ENCODE measurements at regions not wholly inside any gene's neighbourhood (a gene's known extent, or its start where the extent isn't known, plus 50 kb on each side); places are given as distances from the start of the nearest gene placed in this dataset.
"Not testable (repeated sequence)": the region's sequence is repeated elsewhere in the genome, so short reads cannot be mapped to it uniquely, and the experiment has no call there.

GRCh38 chr2:89764571-89765360, 1073.3 kb downstream of the RPIA start:
- not testable (repeated sequence) for DNase-seq, FAIRE-seq

GRCh38 chr2:89765361-89765718, 1073.9 kb downstream of the RPIA start:
- H3K36me3 ChIP-seq (ENCODE audit: control insufficient read depth in 3 of 3, insufficient read depth in 2 of 3, low read depth in 1 of 3, low read length in 3 of 3); H3K27ac ChIP-seq (ENCODE audit: low read depth in 1 of 3, low read length in 2 of 3); H3K4me3 ChIP-seq (ENCODE audit: low read depth in 1 of 3, low read length in 3 of 3); H3K4me1 ChIP-seq (ENCODE audit: control insufficient read depth in 3 of 3, insufficient read depth in 2 of 3, low read depth in 1 of 3, low read length in 2 of 3); FAIRE-seq; DNase-seq: not testable (repeated sequence)
- Histone ChIP-seq H3K27me3 (ENCODE audit: control insufficient read depth in 3 of 3, insufficient read depth in 3 of 3, low read length in 3 of 3) (peaks cover 0 to 17% (median 9%) of the 10 kb centered on the region in 3 donors), H3K9me3 (ENCODE audit: control insufficient read depth in 2 of 2, insufficient read depth in 1 of 2, low read depth in 1 of 2, low read length in 1 of 2) (peaks cover 0 to 56% of the 10 kb centered on the region in 2 donors)
- 91 to 98% (median 91%) methylated on average over 5 of the region's 5 CpGs for WGBS, 3 donors

More at GRCh38 chr2:89764571-89765360, 1073.3 kb downstream of the RPIA start:
- WGBS, 3 donors = 91 to 95% (median 92%) methylated on average over 20 of the region's 20 CpGs
- peaks cover 0 to 17% (median 9%) of the 10 kb centered on the region in 3 donors for H3K27me3 ChIP-seq (ENCODE audit: control insufficient read depth in 3 of 3, insufficient read depth in 3 of 3, low read length in 3 of 3)
- H3K4me1 ChIP-seq (ENCODE audit: control insufficient read depth in 3 of 3, insufficient read depth in 2 of 3, low read depth in 1 of 3, low read length in 2 of 3); H3K36me3 ChIP-seq (ENCODE audit: control insufficient read depth in 3 of 3, insufficient read depth in 2 of 3, low read depth in 1 of 3, low read length in 3 of 3); H3K4me3 ChIP-seq (ENCODE audit: low read depth in 1 of 3, low read length in 3 of 3); H3K27ac ChIP-seq (ENCODE audit: low read depth in 1 of 3, low read length in 2 of 3): not testable (repeated sequence)
- peaks cover 0 to 60% of the 10 kb centered on the region in 2 donors for H3K9me3 ChIP-seq (ENCODE audit: control insufficient read depth in 2 of 2, insufficient read depth in 1 of 2, low read depth in 1 of 2, low read length in 1 of 2)

GRCh38 chr2:89766141-89766990, 1074.9 kb downstream of the RPIA start:
- H3K4me1 ChIP-seq (ENCODE audit: control insufficient read depth in 3 of 3, insufficient read depth in 2 of 3, low read depth in 1 of 3, low read length in 2 of 3); H3K4me3 ChIP-seq (ENCODE audit: low read depth in 1 of 3, low read length in 3 of 3); H3K27ac ChIP-seq (ENCODE audit: low read depth in 1 of 3, low read length in 2 of 3); H3K36me3 ChIP-seq (ENCODE audit: control insufficient read depth in 3 of 3, insufficient read depth in 2 of 3, low read depth in 1 of 3, low read length in 3 of 3); FAIRE-seq; DNase-seq: not testable (repeated sequence)
- Histone ChIP-seq H3K9me3 (ENCODE audit: control insufficient read depth in 2 of 2, insufficient read depth in 1 of 2, low read depth in 1 of 2, low read length in 1 of 2) (peaks cover 0 to 50% of the 10 kb centered on the region in 2 donors), H3K27me3 (ENCODE audit: control insufficient read depth in 3 of 3, insufficient read depth in 3 of 3, low read length in 3 of 3) (peaks cover 0 to 17% (median 9%) of the 10 kb centered on the region in 3 donors)
- WGBS, 3 donors = 78 to 86% (median 79%) methylated on average over 19 of the region's 19 CpGs

GRCh38 chr2:89767058-89767457, 1075.6 kb downstream of the RPIA start:
- H3K9me3 ChIP-seq (ENCODE audit: control insufficient read depth in 2 of 2, insufficient read depth in 1 of 2, low read depth in 1 of 2, low read length in 1 of 2) = peaks cover 0 to 50% of the 10 kb centered on the region in 2 donors
- not testable (repeated sequence) for H3K4me1 ChIP-seq (ENCODE audit: control insufficient read depth in 3 of 3, insufficient read depth in 2 of 3, low read depth in 1 of 3, low read length in 2 of 3); H3K27ac ChIP-seq (ENCODE audit: low read depth in 1 of 3, low read length in 2 of 3); FAIRE-seq; H3K36me3 ChIP-seq (ENCODE audit: control insufficient read depth in 3 of 3, insufficient read depth in 2 of 3, low read depth in 1 of 3, low read length in 3 of 3)
- H3K4me3 ChIP-seq (ENCODE audit: low read depth in 1 of 3, low read length in 3 of 3) = peak overlapping the region in 1 of 3 donors; percentile 37
- DNase-seq = peak in 1 of 2 donors; percentile 76
- WGBS, 3 donors = 22 to 72% (median 33%) methylated on average over 7 of the region's 7 CpGs
- peaks cover 0 to 17% (median 9%) of the 10 kb centered on the region in 3 donors for H3K27me3 ChIP-seq (ENCODE audit: control insufficient read depth in 3 of 3, insufficient read depth in 3 of 3, low read length in 3 of 3)

- no peaks in the 10 kb centered on the region for H3K36me3 ChIP-seq (ENCODE audit: control insufficient read depth in 3 of 3, insufficient read depth in 2 of 3, low read depth in 1 of 3, low read length in 3 of 3)
- DNase-seq (no peak), FAIRE-seq (no peak)
- WGBS, 3 donors = 6 to 18% (median 10%) methylated on average over 60 of the region's 60 CpGs
- peaks cover 0 to 44% of the 10 kb centered on the region in 2 donors for H3K9me3 ChIP-seq (ENCODE audit: control insufficient read depth in 2 of 2, insufficient read depth in 1 of 2, low read depth in 1 of 2, low read length in 1 of 2)
- peak overlapping the region in 1 of 3 donors; percentile 37 for H3K4me3 ChIP-seq (ENCODE audit: low read depth in 1 of 3, low read length in 3 of 3)
- peaks cover 0 to 9% (median 0%) of the 10 kb centered on the region in 3 donors for H3K4me1 ChIP-seq (ENCODE audit: control insufficient read depth in 3 of 3, insufficient read depth in 2 of 3, low read depth in 1 of 3, low read length in 2 of 3)
- no peak overlapping the region for H3K27ac ChIP-seq (ENCODE audit: low read depth in 1 of 3, low read length in 2 of 3)
- peaks cover 0 to 17% (median 9%) of the 10 kb centered on the region in 3 donors for H3K27me3 ChIP-seq (ENCODE audit: control insufficient read depth in 3 of 3, insufficient read depth in 3 of 3, low read length in 3 of 3)
Measured at GRCh38 chr2:89767572-89768435, 1076.3 kb downstream of the RPIA start.

- DNase-seq (no peak), FAIRE-seq (no peak)
- H3K9me3 ChIP-seq (ENCODE audit: control insufficient read depth in 2 of 2, insufficient read depth in 1 of 2, low read depth in 1 of 2, low read length in 1 of 2) = peaks cover 0 to 8% of the 10 kb centered on the region in 2 donors
- H3K36me3 ChIP-seq (ENCODE audit: control insufficient read depth in 3 of 3, insufficient read depth in 2 of 3, low read depth in 1 of 3, low read length in 3 of 3) = no peaks in the 10 kb centered on the region
- WGBS, 3 donors = 85 to 90% (median 89%) methylated on average over 15 of the region's 15 CpGs
- no peak overlapping the region for H3K27ac ChIP-seq (ENCODE audit: low read depth in 1 of 3, low read length in 2 of 3)
- no peaks in the 10 kb centered on the region for H3K4me1 ChIP-seq (ENCODE audit: control insufficient read depth in 3 of 3, insufficient read depth in 2 of 3, low read depth in 1 of 3, low read length in 2 of 3)
- H3K4me3 ChIP-seq (ENCODE audit: low read depth in 1 of 3, low read length in 3 of 3) = no peak overlapping the region
- H3K27me3 ChIP-seq (ENCODE audit: control insufficient read depth in 3 of 3, insufficient read depth in 3 of 3, low read length in 3 of 3) = no peaks in the 10 kb centered on the region
Measured at GRCh38 chr2:89775885-89776284, 1084.4 kb downstream of the RPIA start.

- H3K4me3 ChIP-seq (ENCODE audit: low read depth in 1 of 3, low read length in 3 of 3) = no peak overlapping the region
- WGBS, 3 donors = 83 to 87% (median 86%) methylated on average over 15 of the region's 15 CpGs
- H3K4me1 ChIP-seq (ENCODE audit: control insufficient read depth in 3 of 3, insufficient read depth in 2 of 3, low read depth in 1 of 3, low read length in 2 of 3) = no peaks in the 10 kb centered on the region
- no peak overlapping the region for H3K27ac ChIP-seq (ENCODE audit: low read depth in 1 of 3, low read length in 2 of 3)
- H3K36me3 ChIP-seq (ENCODE audit: control insufficient read depth in 3 of 3, insufficient read depth in 2 of 3, low read depth in 1 of 3, low read length in 3 of 3) = no peaks in the 10 kb centered on the region
- DNase-seq (no peak), FAIRE-seq (no peak)
- H3K27me3 ChIP-seq (ENCODE audit: control insufficient read depth in 3 of 3, insufficient read depth in 3 of 3, low read length in 3 of 3) = no peaks in the 10 kb centered on the region
- H3K9me3 ChIP-seq (ENCODE audit: control insufficient read depth in 2 of 2, insufficient read depth in 1 of 2, low read depth in 1 of 2, low read length in 1 of 2) = peaks cover 0 to 10% of the 10 kb centered on the region in 2 donors
Measured at GRCh38 chr2:89780318-89780717, 1088.8 kb downstream of the RPIA start.

GRCh38 chr2:89781962-89782361, 1090.5 kb downstream of the RPIA start:
- Histone ChIP-seq H3K27ac (ENCODE audit: low read depth in 1 of 3, low read length in 2 of 3) (no peak overlapping the region), H3K4me3 (ENCODE audit: low read depth in 1 of 3, low read length in 3 of 3) (no peak overlapping the region), H3K27me3 (ENCODE audit: control insufficient read depth in 3 of 3, insufficient read depth in 3 of 3, low read length in 3 of 3) (no peaks in the 10 kb centered on the region), H3K4me1 (ENCODE audit: control insufficient read depth in 3 of 3, insufficient read depth in 2 of 3, low read depth in 1 of 3, low read length in 2 of 3) (no peaks in the 10 kb centered on the region), H3K36me3 (ENCODE audit: control insufficient read depth in 3 of 3, insufficient read depth in 2 of 3, low read depth in 1 of 3, low read length in 3 of 3) (no peaks in the 10 kb centered on the region), H3K9me3 (ENCODE audit: control insufficient read depth in 2 of 2, insufficient read depth in 1 of 2, low read depth in 1 of 2, low read length in 1 of 2) (peaks cover 0 to 10% of the 10 kb centered on the region in 2 donors)
- 61 to 63% (median 62%) methylated on average over 5 of the region's 5 CpGs for WGBS, 3 donors
- FAIRE-seq (no peak), DNase-seq (no peak)
